Liver (tissue), 3 donors: ENCODE measurements at regions not wholly inside any gene's neighbourhood (a gene's known extent, or its start where the extent isn't known, plus 50 kb on each side); places are given as distances from the start of the nearest gene placed in this dataset.

Source experiments
- RAD21 ChIP-seq, 2 donors: IDR thresholded peaks; 2 replicates each; pipeline ENCODE4 v1.6.1; 2016; ENCODE audit warnings: antibody characterized with exemption in 2 of 2, mild to moderate bottlenecking in 2 of 2
- TF ChIP-seq, protein P1 (sequence below): fragments of 150-350 bp; IDR thresholded peaks from 2 replicates; pipeline ENCODE4 v1.5.1; 2017; ENCODE audit warnings: improper control_type of control experiment, low read depth, low read length; ENCODE audit not compliant: missing input control
- donor health status: healthy.
- donor health status: healthy.

DNA sequence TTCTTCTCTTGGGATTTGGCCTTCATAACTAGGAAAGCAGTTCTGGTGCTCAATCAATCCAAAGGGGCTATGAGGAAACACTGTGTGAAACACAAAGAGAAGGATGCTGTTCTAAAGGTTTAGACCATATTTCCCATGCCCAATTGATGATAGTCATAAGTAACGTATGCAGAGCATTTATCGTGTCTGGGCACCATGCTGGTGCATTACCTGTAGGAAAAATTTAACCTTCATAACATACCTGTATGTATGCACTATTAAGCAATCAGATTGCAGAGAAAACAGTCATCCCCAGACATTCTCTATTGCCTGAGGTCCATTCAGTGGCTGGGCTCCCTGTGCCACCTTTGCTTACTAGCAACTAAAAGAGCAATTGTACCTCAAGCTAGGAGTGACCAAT is 381.4 kb downstream of the PLPP3 start:
- TF ChIP-seq, protein P1, sequence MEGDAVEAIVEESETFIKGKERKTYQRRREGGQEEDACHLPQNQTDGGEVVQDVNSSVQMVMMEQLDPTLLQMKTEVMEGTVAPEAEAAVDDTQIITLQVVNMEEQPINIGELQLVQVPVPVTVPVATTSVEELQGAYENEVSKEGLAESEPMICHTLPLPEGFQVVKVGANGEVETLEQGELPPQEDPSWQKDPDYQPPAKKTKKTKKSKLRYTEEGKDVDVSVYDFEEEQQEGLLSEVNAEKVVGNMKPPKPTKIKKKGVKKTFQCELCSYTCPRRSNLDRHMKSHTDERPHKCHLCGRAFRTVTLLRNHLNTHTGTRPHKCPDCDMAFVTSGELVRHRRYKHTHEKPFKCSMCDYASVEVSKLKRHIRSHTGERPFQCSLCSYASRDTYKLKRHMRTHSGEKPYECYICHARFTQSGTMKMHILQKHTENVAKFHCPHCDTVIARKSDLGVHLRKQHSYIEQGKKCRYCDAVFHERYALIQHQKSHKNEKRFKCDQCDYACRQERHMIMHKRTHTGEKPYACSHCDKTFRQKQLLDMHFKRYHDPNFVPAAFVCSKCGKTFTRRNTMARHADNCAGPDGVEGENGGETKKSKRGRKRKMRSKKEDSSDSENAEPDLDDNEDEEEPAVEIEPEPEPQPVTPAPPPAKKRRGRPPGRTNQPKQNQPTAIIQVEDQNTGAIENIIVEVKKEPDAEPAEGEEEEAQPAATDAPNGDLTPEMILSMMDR = no peak
- no peak for TF ChIP-seq RAD21 (IDR thresholded peaks at IDR 0.05)
